LNCAP (cell line): ENCODE measurements at regions not wholly inside any gene's neighbourhood (a gene's known extent, or its start where the extent isn't known, plus 50 kb on each side); places are given as distances from the start of the nearest gene placed in this dataset.

ENCODE experiments used
- TF ChIP-seq, protein P1 (sequence below): fragments of 450-650 bp; IDR thresholded peaks from 2 replicates; pipeline ENCODE4 v1.5.1; 2017; ENCODE audit warnings: mild to moderate bottlenecking

GRCh38 chr10:4765428-4765827 lies 60.6 kb upstream of the AKR1E2 start:
- TF ChIP-seq, protein P1, sequence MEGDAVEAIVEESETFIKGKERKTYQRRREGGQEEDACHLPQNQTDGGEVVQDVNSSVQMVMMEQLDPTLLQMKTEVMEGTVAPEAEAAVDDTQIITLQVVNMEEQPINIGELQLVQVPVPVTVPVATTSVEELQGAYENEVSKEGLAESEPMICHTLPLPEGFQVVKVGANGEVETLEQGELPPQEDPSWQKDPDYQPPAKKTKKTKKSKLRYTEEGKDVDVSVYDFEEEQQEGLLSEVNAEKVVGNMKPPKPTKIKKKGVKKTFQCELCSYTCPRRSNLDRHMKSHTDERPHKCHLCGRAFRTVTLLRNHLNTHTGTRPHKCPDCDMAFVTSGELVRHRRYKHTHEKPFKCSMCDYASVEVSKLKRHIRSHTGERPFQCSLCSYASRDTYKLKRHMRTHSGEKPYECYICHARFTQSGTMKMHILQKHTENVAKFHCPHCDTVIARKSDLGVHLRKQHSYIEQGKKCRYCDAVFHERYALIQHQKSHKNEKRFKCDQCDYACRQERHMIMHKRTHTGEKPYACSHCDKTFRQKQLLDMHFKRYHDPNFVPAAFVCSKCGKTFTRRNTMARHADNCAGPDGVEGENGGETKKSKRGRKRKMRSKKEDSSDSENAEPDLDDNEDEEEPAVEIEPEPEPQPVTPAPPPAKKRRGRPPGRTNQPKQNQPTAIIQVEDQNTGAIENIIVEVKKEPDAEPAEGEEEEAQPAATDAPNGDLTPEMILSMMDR: no peak

- TF ChIP-seq, protein P1: no peak
Observed at GRCh38 chr10:4763960-4764428, 62.0 kb upstream of the AKR1E2 start.

DNA sequence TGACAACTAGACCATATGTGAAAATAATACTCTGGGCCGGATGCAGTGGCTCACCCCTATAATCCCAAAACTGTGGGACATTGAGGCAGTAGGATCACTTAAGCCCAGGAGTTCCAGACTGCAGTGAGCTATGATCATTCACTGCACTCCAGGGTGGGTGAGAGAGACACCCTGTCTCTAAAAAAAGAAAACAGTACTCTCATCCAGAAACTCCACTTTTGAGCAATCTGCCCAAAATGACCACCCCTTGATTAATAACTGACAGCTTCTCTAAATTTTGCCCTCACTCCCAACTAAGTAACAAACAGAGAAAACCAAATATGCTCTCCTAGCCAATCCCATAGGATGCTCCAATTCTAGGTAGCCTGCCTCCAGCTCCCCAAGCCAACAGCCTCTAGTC lies 62.5 kb upstream of the AKR1E2 start:
- TF ChIP-seq, protein P1: no peak

GRCh38 chr10:4758256-4758655 lies 67.8 kb upstream of the AKR1E2 start:
- TF ChIP-seq, protein P1: no peak

DNA sequence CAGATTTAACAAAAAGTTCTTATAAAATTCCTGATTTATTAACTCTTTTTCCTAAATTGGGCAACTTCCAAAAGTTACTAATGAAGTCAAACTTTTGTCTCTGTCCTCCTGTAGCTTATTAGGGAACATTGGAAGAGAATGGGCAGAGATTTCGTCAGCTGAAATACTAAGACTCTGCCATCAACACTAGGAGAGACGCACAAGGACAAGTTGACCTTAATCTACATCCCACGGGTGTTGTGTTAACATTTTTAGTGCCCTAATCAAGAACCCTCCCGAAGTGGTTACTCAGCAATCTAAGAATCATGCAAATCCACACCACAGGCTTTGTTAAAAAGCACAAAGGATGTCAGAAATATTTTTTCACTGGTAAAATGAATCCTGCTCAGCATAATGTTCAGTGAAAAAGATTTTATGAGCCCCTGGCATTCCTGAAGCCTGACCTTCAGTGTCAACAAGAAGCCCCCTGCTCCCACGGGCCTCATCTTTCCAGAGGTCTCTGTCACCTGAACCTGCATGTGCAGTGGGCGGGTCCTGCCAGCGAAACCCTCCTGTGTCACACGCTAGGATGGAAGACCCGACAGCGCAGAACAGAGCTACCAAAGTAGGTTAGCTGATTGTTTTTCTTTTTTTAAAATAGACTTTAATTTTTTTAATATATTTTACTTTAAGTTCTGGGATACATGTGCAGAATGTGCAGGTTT lies 70.6 kb upstream of the AKR1E2 start:
- TF ChIP-seq, protein P1: no peak

DNA sequence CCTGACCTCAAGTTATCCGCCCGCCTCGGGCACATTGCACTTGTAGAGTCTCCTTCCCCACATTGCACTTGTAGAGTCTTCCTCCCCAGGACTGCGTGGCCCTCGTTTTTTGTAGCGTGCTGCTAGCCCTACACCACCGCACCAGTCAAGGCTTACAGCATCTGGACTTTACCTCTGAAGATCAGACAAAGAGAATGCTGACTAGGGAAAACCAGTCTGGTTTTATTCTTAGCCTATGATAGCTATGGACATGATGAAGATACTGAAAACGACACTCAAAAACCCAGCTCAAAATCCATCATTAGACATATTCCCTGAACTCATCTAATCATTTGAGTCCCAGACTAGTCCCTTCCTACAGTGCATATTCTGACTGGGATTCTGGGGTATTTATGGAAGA lies 71.9 kb upstream of the AKR1E2 start:
- TF ChIP-seq, protein P1: no peak

DNA sequence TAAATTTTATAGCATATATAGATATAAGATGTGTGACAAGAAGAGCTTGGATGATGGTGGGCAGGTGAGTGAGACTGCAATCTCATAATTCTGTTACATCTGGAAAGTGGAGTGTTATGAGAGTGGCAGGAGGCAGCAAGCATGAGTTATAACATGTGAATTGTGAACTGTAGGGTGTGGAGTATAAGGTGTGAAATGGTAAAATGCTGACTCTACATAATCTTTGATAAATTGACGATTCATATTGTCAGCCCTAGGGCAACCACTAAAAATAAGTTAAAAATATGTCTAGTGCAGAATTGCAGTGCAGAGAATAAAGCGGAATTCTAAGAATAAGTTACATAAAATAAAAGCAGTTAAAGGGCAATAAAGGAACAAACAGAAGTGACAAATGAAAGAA lies 74.8 kb upstream of the AKR1E2 start:
- TF ChIP-seq, protein P1: no peak

DNA sequence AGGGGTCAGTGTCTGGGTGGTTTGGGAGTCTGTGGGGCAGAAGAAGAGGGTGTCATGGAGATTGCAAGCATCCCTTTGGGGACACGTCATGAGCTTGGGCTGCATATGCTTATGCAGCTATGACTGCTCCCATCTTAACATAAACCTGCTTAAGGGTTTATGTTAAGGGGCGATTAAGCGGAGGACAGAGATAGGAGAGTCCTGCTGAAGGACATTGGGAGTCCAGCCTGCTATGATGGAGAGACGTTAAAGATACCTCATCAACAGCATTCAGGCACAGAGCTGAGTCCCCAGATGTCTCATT lies 76.8 kb upstream of the AKR1E2 start:
- TF ChIP-seq, protein P1: no peak
